KOPT-K1 (cell line): ENCODE measurements at regions not wholly inside any gene's neighbourhood (a gene's known extent, or its start where the extent isn't known, plus 50 kb on each side); places are given as distances from the start of the nearest gene placed in this dataset.
"Not testable (repeated sequence)": the region's sequence is repeated elsewhere in the genome, so short reads cannot be mapped to it uniquely, and the experiment has no call there.

Experiments used
- H3K27ac ChIP-seq: fragments of 200-600 bp; sonication (generic); 2 replicates; pipeline ENCODE4 v1.5.1; 2016; ENCODE audit warnings: antibody characterized with exemption, mild to moderate bottlenecking, low read depth, low read length; ENCODE audit not compliant: poor library complexity, severe bottlenecking
- H3K36me3 ChIP-seq: fragments of 200-600 bp; sonication (generic); 2 replicates; pipeline ENCODE4 v1.5.1; 2017; ENCODE audit warnings: antibody characterized with exemption, mild to moderate bottlenecking, low read length, moderate library complexity; ENCODE audit not compliant: insufficient read depth
- H3K9me3 ChIP-seq: fragments of 200-600 bp; sonication (generic); 2 replicates; pipeline ENCODE4 v1.5.1; 2017; ENCODE audit warnings: antibody characterized with exemption, low read length, mild to moderate bottlenecking; ENCODE audit not compliant: insufficient read depth, poor library complexity, severe bottlenecking

GRCh38 chr5:108507631-108508030, 125.7 kb upstream of the FBXL17 start:
- Histone ChIP-seq H3K27ac (no peak overlapping the region), H3K36me3 (no peaks in the 10 kb centered on the region), H3K9me3 (no peaks in the 10 kb centered on the region)

GRCh38 chr5:108505608-108506007, 123.7 kb upstream of the FBXL17 start:
- Histone ChIP-seq H3K36me3 (no peaks in the 10 kb centered on the region), H3K27ac (no peak overlapping the region), H3K9me3 (peaks cover 11% of the 10 kb centered on the region)

GRCh38 chr5:108504974-108505373, 123.1 kb upstream of the FBXL17 start:
- Histone ChIP-seq H3K9me3 (peaks cover 17% of the 10 kb centered on the region), H3K36me3 (no peaks in the 10 kb centered on the region), H3K27ac (no peak overlapping the region)

- H3K9me3 ChIP-seq, result peaks cover 17% of the 10 kb centered on the region
- no peaks in the 10 kb centered on the region for H3K36me3 ChIP-seq
- no peak overlapping the region for H3K27ac ChIP-seq
These were observed 122.1 kb upstream of the FBXL17 start for GRCh38 chr5:108503986-108504385.

GRCh38 chr5:108495615-108496014, 113.7 kb upstream of the FBXL17 start:
- H3K9me3 ChIP-seq, H3K27ac ChIP-seq, H3K36me3 ChIP-seq: not testable (repeated sequence)

GRCh38 chr5:108487951-108488350, 106.1 kb upstream of the FBXL17 start:
- Histone ChIP-seq H3K36me3 (no peaks in the 10 kb centered on the region), H3K27ac (no peak overlapping the region), H3K9me3 (peaks cover 5% of the 10 kb centered on the region)

GRCh38 chr5:108484035-108484434, 102.1 kb upstream of the FBXL17 start:
- H3K36me3 ChIP-seq, result no peaks in the 10 kb centered on the region
- H3K9me3 ChIP-seq, result no peaks in the 10 kb centered on the region
- H3K27ac ChIP-seq, result no peak overlapping the region

- H3K36me3 ChIP-seq, result no peaks in the 10 kb centered on the region
- no peak overlapping the region for H3K27ac ChIP-seq
- no peaks in the 10 kb centered on the region for H3K9me3 ChIP-seq
These were observed 99.5 kb upstream of the FBXL17 start for GRCh38 chr5:108481355-108481931.

GRCh38 chr5:108472237-108472636, 90.3 kb upstream of the FBXL17 start:
- Histone ChIP-seq H3K36me3 (no peaks in the 10 kb centered on the region), H3K27ac (no peak overlapping the region), H3K9me3 (no peaks in the 10 kb centered on the region)

- Histone ChIP-seq H3K27ac (no peak overlapping the region), H3K9me3 (no peaks in the 10 kb centered on the region), H3K36me3 (no peaks in the 10 kb centered on the region)
These were observed 85.7 kb upstream of the FBXL17 start for GRCh38 chr5:108467563-108467962.

GRCh38 chr5:108461628-108462367, 79.9 kb upstream of the FBXL17 start:
- H3K27ac ChIP-seq, result no peak overlapping the region

GRCh38 chr5:108459769-108460168, 77.9 kb upstream of the FBXL17 start:
- H3K9me3 ChIP-seq, result peaks cover 3% of the 10 kb centered on the region
- no peaks in the 10 kb centered on the region for H3K36me3 ChIP-seq
- H3K27ac ChIP-seq, result no peak overlapping the region

More at GRCh38 chr5:108461628-108462367, 79.9 kb upstream of the FBXL17 start:
- H3K36me3 ChIP-seq, result no peaks in the 10 kb centered on the region
- no peaks in the 10 kb centered on the region for H3K9me3 ChIP-seq

- H3K27ac ChIP-seq, result no peak overlapping the region
- no peaks in the 10 kb centered on the region for H3K36me3 ChIP-seq
- peaks cover 24% of the 10 kb centered on the region for H3K9me3 ChIP-seq
These were observed 69.4 kb upstream of the FBXL17 start for GRCh38 chr5:108451269-108451668.

- not testable (repeated sequence) for H3K9me3 ChIP-seq, H3K36me3 ChIP-seq
These were observed 62.2 kb upstream of the FBXL17 start for GRCh38 chr5:108444130-108444529.

GRCh38 chr5:108442063-108442651, 60.3 kb upstream of the FBXL17 start:
- H3K36me3 ChIP-seq, result not testable (repeated sequence)

More at GRCh38 chr5:108444130-108444529, 62.2 kb upstream of the FBXL17 start:
- H3K27ac ChIP-seq, result not testable (repeated sequence)

GRCh38 chr5:108437425-108437824, 55.5 kb upstream of the FBXL17 start:
- no peak overlapping the region for H3K27ac ChIP-seq
- H3K36me3 ChIP-seq, result no peaks in the 10 kb centered on the region

More at GRCh38 chr5:108442063-108442651, 60.3 kb upstream of the FBXL17 start:
- not testable (repeated sequence) for H3K9me3 ChIP-seq, H3K27ac ChIP-seq

More at GRCh38 chr5:108437425-108437824, 55.5 kb upstream of the FBXL17 start:
- H3K9me3 ChIP-seq, result no peaks in the 10 kb centered on the region
